HepG2 (cell line): ENCODE measurements at regions not wholly inside any gene's neighbourhood (a gene's known extent, or its start where the extent isn't known, plus 50 kb on each side); places are given as distances from the start of the nearest gene placed in this dataset.
"Not testable (repeated sequence)": the region's sequence is repeated elsewhere in the genome, so short reads cannot be mapped to it uniquely, and the experiment has no call there.

Experiments
- ATAC-seq: fragments of 200-7000 bp; cut with Tn5 transposase; 3 replicates; pipeline ENCODE4 v1.9.1; 2020; ENCODE audit warnings: mild to moderate bottlenecking, moderate library complexity
- BruUV-seq: library from RNA; stranded (reverse); fragments of 400-500 nt; replicated peaks from 2 replicates; lab custom pipeline; 2021; lab: Mats Ljungman, UMichigan
- CTCF ChIA-PET: fragments of 300-600 bp; formaldehyde crosslinking; extraction: SDS; loops from one replicate; lab custom pipeline; 2021; ENCODE audit warnings: low total read pairs, inconsistent platforms, low intra/inter-chr PET ratio; lab: Yijun Ruan, JAX
- POLR2A ChIA-PET: fragments of 350-600 bp; sonication (Branson Sonifier 250); formaldehyde crosslinking; loops from one replicate; lab custom pipeline; 2020; ENCODE audit warnings: antibody characterized with exemption, inconsistent platforms; lab: Yijun Ruan, JAX
- DNase-seq: peaks from one replicate; pipeline ENCODE4 v3.0.0-alpha.2; 2015; ENCODE audit warnings: low spot score
- FAIRE-seq: peaks from 3 replicates; lab custom pipeline; 2011; peaks lifted over from hg19 to GRCh38; lab: Jason Lieb, UNC
- H2AFZ ChIP-seq: one replicate; pipeline ENCODE4 v1.6.1; 2011; ENCODE audit warnings: low read length, inconsistent platforms
- H3K27ac ChIP-seq: fragments of 300-600 bp; 3 replicates; pipeline ENCODE4 v1.8.0; 2011; ENCODE audit warnings: mixed run types, mild to moderate bottlenecking, mixed read lengths, low read length, inconsistent platforms; ENCODE audit not compliant: insufficient read depth; ENCODE audit errors: extremely low read length
- H3K27me3 ChIP-seq, 2 experiments: fragments of 200-600 bp in 1 of 2; 2 replicates in 1 of 2; 3 replicates in 1 of 2; pipeline versions ENCODE4 v1.6.0 to v1.8.0; 2011; ENCODE audit warnings: low read length in 2 of 2, mild to moderate bottlenecking in 2 of 2, moderate library complexity in 2 of 2, inconsistent platforms in 1 of 2; ENCODE audit not compliant: insufficient read depth in 2 of 2, control insufficient read depth in 1 of 2
- H3K36me3 ChIP-seq, 2 experiments: fragments of 200-600 bp in 1 of 2; replicated peaks in 1 of 2; 2 replicates in 1 of 2; 3 replicates in 1 of 2; pipeline versions ENCODE4 v1.5.1 to v1.8.0; 2011; ENCODE audit warnings: low read length in 2 of 2, inconsistent platforms in 1 of 2; ENCODE audit not compliant: insufficient read depth in 2 of 2, control insufficient read depth in 1 of 2
- H3K4me1 ChIP-seq: 2 replicates; pipeline ENCODE4 v1.5.1; 2012; ENCODE audit warnings: low read length, inconsistent platforms; ENCODE audit not compliant: insufficient read depth
- H3K4me2 ChIP-seq: 2 replicates; pipeline ENCODE4 v1.6.0; 2011; ENCODE audit warnings: low read depth, low read length, inconsistent platforms
- H3K4me3 ChIP-seq, 3 experiments: fragments of 200-600 bp in 1 of 3; sonication (generic), shearing (Covaris generic) in 1 of 3; replicated peaks in 1 of 3; 2 replicates each; pipeline ENCODE4 v1.5.1; 2011 to 2016; ENCODE audit warnings: low read length in 3 of 3, inconsistent platforms in 2 of 3, low read depth in 2 of 3, mild to moderate bottlenecking in 2 of 3, control low read depth in 1 of 3, mixed read lengths in 1 of 3; ENCODE audit not compliant: insufficient read depth in 1 of 3
- H3K79me2 ChIP-seq: one replicate; pipeline ENCODE4 v1.6.1; 2011; ENCODE audit warnings: low read length, inconsistent platforms; ENCODE audit not compliant: insufficient read depth
- H3K9ac ChIP-seq: 2 replicates; pipeline ENCODE4 v1.6.0; 2011; ENCODE audit warnings: mild to moderate bottlenecking, low read depth, low read length, inconsistent platforms; ENCODE audit not compliant: insufficient read depth
- H3K9me3 ChIP-seq: 2 replicates; pipeline ENCODE4 v1.5.1; 2012; ENCODE audit warnings: mild to moderate bottlenecking, low read length
- H4K20me1 ChIP-seq: 2 replicates; pipeline ENCODE4 v1.6.0; 2011; ENCODE audit warnings: inconsistent platforms, mild to moderate bottlenecking, low read length, moderate library complexity; ENCODE audit not compliant: insufficient read depth
- CHD4 ChIP-seq: fragments of 200-600 bp; sonication (generic); IDR thresholded peaks from 2 replicates; pipeline ENCODE4 v1.7.0; 2017; ENCODE audit warnings: mild to moderate bottlenecking, low read length, borderline replicate concordance
- WGBS: methylation state at CpG from one replicate; pipeline ENCODE4 v1.1.6; 2017; ENCODE audit warnings: low lambda C conversion rate; 5-methylcytosine and 5-hydroxymethylcytosine counted together
- in situ Hi-C: cut with HindIII; loops from 2 replicates; pipeline ENCODE4 v1.10.0; 2017; ENCODE audit warnings: low pct_unique_long_range_greater_than_20kb; ENCODE audit not compliant: extremely low pct_ligation_motif_present
- intact Hi-C: fragments of 100-400 bp; cut with micrococcal nuclease; formaldehyde crosslinking; loops from one replicate; pipeline ENCODE4 v1.10.0; 2022; ENCODE audit not compliant: unreplicated experiment

- no peaks in the 10 kb centered on the region for H3K36me3 ChIP-seq
- H3K27me3 ChIP-seq: no peaks in the 10 kb centered on the region
- in situ Hi-C loops (no loop called here), intact Hi-C loops (no loop called here)
- 42% methylated on average over 2 of the region's 2 CpGs for WGBS
- DNase-seq: no peak
- BruUV-seq: no TSS peak
- no peak for FAIRE-seq
- peaks cover 8% of the 10 kb centered on the region; the same call in 1 of the 2 replicates for H3K9me3 ChIP-seq
- CTCF ChIA-PET: no interaction called here
- no peak overlapping the region for H3K9ac ChIP-seq
- TF ChIP-seq CHD4: no peak
- H3K4me1 ChIP-seq: no peaks in the 10 kb centered on the region
- ATAC-seq: no peak
- H3K79me2 ChIP-seq: no peaks in the 10 kb centered on the region
- POLR2A ChIA-PET: no interaction called here
- no peak overlapping the region for H3K4me3 ChIP-seq
- H2AFZ ChIP-seq: no peak overlapping the region
- H4K20me1 ChIP-seq: no peaks in the 10 kb centered on the region
- no peak overlapping the region for H3K27ac ChIP-seq
- H3K4me2 ChIP-seq: no peak overlapping the region
Measured at GRCh38 chrX:66098162-66098561, 58.3 kb upstream of the VSIG4 start.

- ATAC-seq, H3K9ac ChIP-seq, H3K27me3 ChIP-seq, CTCF ChIA-PET, H3K4me3 ChIP-seq, BruUV-seq, DNase-seq, H4K20me1 ChIP-seq, H3K36me3 ChIP-seq, in situ Hi-C loops, H3K9me3 ChIP-seq, POLR2A ChIA-PET, H3K4me2 ChIP-seq, FAIRE-seq, H2AFZ ChIP-seq, H3K27ac ChIP-seq, H3K4me1 ChIP-seq, H3K79me2 ChIP-seq, intact Hi-C loops: not testable (repeated sequence)
- 92% methylated on average over 16 of the region's 16 CpGs for WGBS
Measured at GRCh38 chrX:66096987-66097386, 57.1 kb upstream of the VSIG4 start.

- BruUV-seq, H3K27me3 ChIP-seq, H3K4me1 ChIP-seq, H3K9ac ChIP-seq, H2AFZ ChIP-seq, ATAC-seq, H3K79me2 ChIP-seq, H3K4me2 ChIP-seq, H4K20me1 ChIP-seq, H3K36me3 ChIP-seq, intact Hi-C loops, POLR2A ChIA-PET, H3K9me3 ChIP-seq, H3K27ac ChIP-seq, FAIRE-seq, H3K4me3 ChIP-seq, CTCF ChIA-PET, DNase-seq, in situ Hi-C loops: not testable (repeated sequence)
Measured at GRCh38 chrX:66090004-66090403, 50.1 kb upstream of the VSIG4 start.
